HepG2 (cell line): ENCODE measurements at regions not wholly inside any gene's neighbourhood (a gene's known extent, or its start where the extent isn't known, plus 50 kb on each side); places are given as distances from the start of the nearest gene placed in this dataset.

ENCODE experiments used
- ATAC-seq: fragments of 200-7000 bp; cut with Tn5 transposase; 3 replicates; pipeline ENCODE4 v1.9.1; 2020; ENCODE audit warnings: mild to moderate bottlenecking, moderate library complexity
- BruUV-seq: library from RNA; stranded (reverse); fragments of 400-500 nt; replicated peaks from 2 replicates; lab custom pipeline; 2021; lab: Mats Ljungman, UMichigan
- CTCF ChIA-PET: fragments of 300-600 bp; formaldehyde crosslinking; extraction: SDS; loops from one replicate; lab custom pipeline; 2021; ENCODE audit warnings: low total read pairs, inconsistent platforms, low intra/inter-chr PET ratio; lab: Yijun Ruan, JAX
- POLR2A ChIA-PET: fragments of 350-600 bp; sonication (Branson Sonifier 250); formaldehyde crosslinking; loops from one replicate; lab custom pipeline; 2020; ENCODE audit warnings: antibody characterized with exemption, inconsistent platforms; lab: Yijun Ruan, JAX
- DNase-seq: peaks from one replicate; pipeline ENCODE4 v3.0.0-alpha.2; 2015; ENCODE audit warnings: low spot score
- FAIRE-seq: peaks from 3 replicates; lab custom pipeline; 2011; peaks lifted over from hg19 to GRCh38; lab: Jason Lieb, UNC
- H2AFZ ChIP-seq: one replicate; pipeline ENCODE4 v1.6.1; 2011; ENCODE audit warnings: low read length, inconsistent platforms
- H3K27ac ChIP-seq: fragments of 300-600 bp; 3 replicates; pipeline ENCODE4 v1.8.0; 2011; ENCODE audit warnings: mixed run types, mild to moderate bottlenecking, mixed read lengths, low read length, inconsistent platforms; ENCODE audit not compliant: insufficient read depth; ENCODE audit errors: extremely low read length
- H3K27me3 ChIP-seq, 2 experiments: fragments of 200-600 bp in 1 of 2; 2 replicates in 1 of 2; 3 replicates in 1 of 2; pipeline versions ENCODE4 v1.6.0 to v1.8.0; 2011; ENCODE audit warnings: low read length in 2 of 2, mild to moderate bottlenecking in 2 of 2, moderate library complexity in 2 of 2, inconsistent platforms in 1 of 2; ENCODE audit not compliant: insufficient read depth in 2 of 2, control insufficient read depth in 1 of 2
- H3K36me3 ChIP-seq, 2 experiments: fragments of 200-600 bp in 1 of 2; replicated peaks in 1 of 2; 2 replicates in 1 of 2; 3 replicates in 1 of 2; pipeline versions ENCODE4 v1.5.1 to v1.8.0; 2011; ENCODE audit warnings: low read length in 2 of 2, inconsistent platforms in 1 of 2; ENCODE audit not compliant: insufficient read depth in 2 of 2, control insufficient read depth in 1 of 2
- H3K4me1 ChIP-seq: 2 replicates; pipeline ENCODE4 v1.5.1; 2012; ENCODE audit warnings: low read length, inconsistent platforms; ENCODE audit not compliant: insufficient read depth
- H3K4me2 ChIP-seq: 2 replicates; pipeline ENCODE4 v1.6.0; 2011; ENCODE audit warnings: low read depth, low read length, inconsistent platforms
- H3K4me3 ChIP-seq, 3 experiments: fragments of 200-600 bp in 1 of 3; sonication (generic), shearing (Covaris generic) in 1 of 3; replicated peaks in 1 of 3; 2 replicates each; pipeline ENCODE4 v1.5.1; 2011 to 2016; ENCODE audit warnings: low read length in 3 of 3, inconsistent platforms in 2 of 3, low read depth in 2 of 3, mild to moderate bottlenecking in 2 of 3, control low read depth in 1 of 3, mixed read lengths in 1 of 3; ENCODE audit not compliant: insufficient read depth in 1 of 3
- H3K79me2 ChIP-seq: one replicate; pipeline ENCODE4 v1.6.1; 2011; ENCODE audit warnings: low read length, inconsistent platforms; ENCODE audit not compliant: insufficient read depth
- H3K9ac ChIP-seq: 2 replicates; pipeline ENCODE4 v1.6.0; 2011; ENCODE audit warnings: mild to moderate bottlenecking, low read depth, low read length, inconsistent platforms; ENCODE audit not compliant: insufficient read depth
- H3K9me3 ChIP-seq: 2 replicates; pipeline ENCODE4 v1.5.1; 2012; ENCODE audit warnings: mild to moderate bottlenecking, low read length
- H4K20me1 ChIP-seq: 2 replicates; pipeline ENCODE4 v1.6.0; 2011; ENCODE audit warnings: inconsistent platforms, mild to moderate bottlenecking, low read length, moderate library complexity; ENCODE audit not compliant: insufficient read depth
- CHD2 ChIP-seq: IDR thresholded peaks from 2 replicates; pipeline ENCODE4 v1.6.1; 2011; ENCODE audit warnings: low read depth, low read length, improper control_type of control experiment
- GTF2F1 ChIP-seq: fragments of 150-350 bp; IDR thresholded peaks from 2 replicates; pipeline ENCODE4 v1.6.1; 2014; ENCODE audit warnings: low read length
- MBD4 ChIP-seq: IDR thresholded peaks from 2 replicates; pipeline ENCODE4 v1.6.1; 2012; ENCODE audit warnings: low read length, inconsistent platforms, borderline replicate concordance
- SATB2 ChIP-seq: sonication (generic); formaldehyde crosslinking; IDR thresholded peaks from 2 replicates; pipeline ENCODE4 v1.5.0; 2020; ENCODE audit warnings: missing genetic modification reagents
- SNAPC2 ChIP-seq: sonication (generic); formaldehyde crosslinking; IDR thresholded peaks from 2 replicates; pipeline ENCODE4 v1.8.1; 2022; ENCODE audit warnings: mild to moderate bottlenecking, missing genetic modification reagents
- ZNF143 ChIP-seq: sonication (generic); formaldehyde crosslinking; IDR thresholded peaks from 2 replicates; pipeline ENCODE4 v1.4.0; 2020; ENCODE audit warnings: missing genetic modification reagents
- ZNF790 ChIP-seq: sonication (generic); formaldehyde crosslinking; IDR thresholded peaks from 2 replicates; pipeline ENCODE4 v1.8.0; 2022; ENCODE audit warnings: missing genetic modification reagents, mild to moderate bottlenecking, borderline replicate concordance
- WGBS: methylation state at CpG from one replicate; pipeline ENCODE4 v1.1.6; 2017; ENCODE audit warnings: low lambda C conversion rate; 5-methylcytosine and 5-hydroxymethylcytosine counted together
- in situ Hi-C: cut with HindIII; loops from 2 replicates; pipeline ENCODE4 v1.10.0; 2017; ENCODE audit warnings: low pct_unique_long_range_greater_than_20kb; ENCODE audit not compliant: extremely low pct_ligation_motif_present
- intact Hi-C: fragments of 100-400 bp; cut with micrococcal nuclease; formaldehyde crosslinking; loops from one replicate; pipeline ENCODE4 v1.10.0; 2022; ENCODE audit not compliant: unreplicated experiment
- TF ChIP-seq, protein P1 (sequence below): sonication (generic); formaldehyde crosslinking; IDR thresholded peaks from 2 replicates; pipeline ENCODE4 v1.9.0; 2021; ENCODE audit warnings: missing genetic modification reagents, mild to moderate bottlenecking, borderline replicate concordance
- TF ChIP-seq, protein P2 (sequence below): sonication (generic); formaldehyde crosslinking; IDR thresholded peaks from 2 replicates; pipeline ENCODE4 v1.5.0; 2020; ENCODE audit warnings: mild to moderate bottlenecking, missing genetic modification reagents
- TF ChIP-seq, protein P3 (sequence below): sonication (generic); formaldehyde crosslinking; IDR thresholded peaks from 2 replicates; pipeline ENCODE4 v1.5.0; 2020; ENCODE audit warnings: missing genetic modification reagents

GRCh38 chr1:187892683-187893039 is 1063.9 kb downstream of the PLA2G4A start:
- FAIRE-seq (no peak), DNase-seq (no peak), ATAC-seq (no peak)
- no peak overlapping the region for H2AFZ ChIP-seq
- H3K27ac ChIP-seq: no peak overlapping the region
- H3K4me2 ChIP-seq: no peak overlapping the region
- CTCF ChIA-PET: no interaction called here
- in situ Hi-C loops: no loop called here
- no peaks in the 10 kb centered on the region for H3K36me3 ChIP-seq
- H3K4me3 ChIP-seq: no peak overlapping the region
- H3K4me1 ChIP-seq: no peaks in the 10 kb centered on the region
- intact Hi-C loops: no loop called here
- H3K79me2 ChIP-seq: no peaks in the 10 kb centered on the region
- H3K9me3 ChIP-seq: no peaks in the 10 kb centered on the region
- H3K9ac ChIP-seq: no peak overlapping the region
- TF ChIP-seq, protein P1, sequence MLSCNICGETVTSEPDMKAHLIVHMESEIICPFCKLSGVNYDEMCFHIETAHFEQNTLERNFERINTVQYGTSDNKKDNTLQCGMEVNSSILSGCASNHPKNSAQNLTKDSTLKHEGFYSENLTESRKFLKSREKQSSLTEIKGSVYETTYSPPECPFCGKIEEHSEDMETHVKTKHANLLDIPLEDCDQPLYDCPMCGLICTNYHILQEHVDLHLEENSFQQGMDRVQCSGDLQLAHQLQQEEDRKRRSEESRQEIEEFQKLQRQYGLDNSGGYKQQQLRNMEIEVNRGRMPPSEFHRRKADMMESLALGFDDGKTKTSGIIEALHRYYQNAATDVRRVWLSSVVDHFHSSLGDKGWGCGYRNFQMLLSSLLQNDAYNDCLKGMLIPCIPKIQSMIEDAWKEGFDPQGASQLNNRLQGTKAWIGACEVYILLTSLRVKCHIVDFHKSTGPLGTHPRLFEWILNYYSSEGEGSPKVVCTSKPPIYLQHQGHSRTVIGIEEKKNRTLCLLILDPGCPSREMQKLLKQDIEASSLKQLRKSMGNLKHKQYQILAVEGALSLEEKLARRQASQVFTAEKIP (CRISPR knock-in tag): no peak
- TF ChIP-seq, all 625 proteins: peak for 0
- POLR2A ChIA-PET: no interaction called here
- Histone ChIP-seq H3K27me3 (no peaks in the 10 kb centered on the region), H4K20me1 (no peaks in the 10 kb centered on the region)
- BruUV-seq: no TSS peak

GRCh38 chr1:187893471-187893870 is 1064.7 kb downstream of the PLA2G4A start:
- ATAC-seq (no peak), FAIRE-seq (no peak), DNase-seq (no peak)
- 2% methylated on average over 2 of the region's 2 CpGs for WGBS
- no peaks in the 10 kb centered on the region for H3K79me2 ChIP-seq
- no peaks in the 10 kb centered on the region for H3K27me3 ChIP-seq
- H3K4me2 ChIP-seq: no peak overlapping the region
- no peak overlapping the region for H3K4me3 ChIP-seq
- no peaks in the 10 kb centered on the region for H4K20me1 ChIP-seq
- H3K9me3 ChIP-seq: no peaks in the 10 kb centered on the region
- TF ChIP-seq, protein P2, sequence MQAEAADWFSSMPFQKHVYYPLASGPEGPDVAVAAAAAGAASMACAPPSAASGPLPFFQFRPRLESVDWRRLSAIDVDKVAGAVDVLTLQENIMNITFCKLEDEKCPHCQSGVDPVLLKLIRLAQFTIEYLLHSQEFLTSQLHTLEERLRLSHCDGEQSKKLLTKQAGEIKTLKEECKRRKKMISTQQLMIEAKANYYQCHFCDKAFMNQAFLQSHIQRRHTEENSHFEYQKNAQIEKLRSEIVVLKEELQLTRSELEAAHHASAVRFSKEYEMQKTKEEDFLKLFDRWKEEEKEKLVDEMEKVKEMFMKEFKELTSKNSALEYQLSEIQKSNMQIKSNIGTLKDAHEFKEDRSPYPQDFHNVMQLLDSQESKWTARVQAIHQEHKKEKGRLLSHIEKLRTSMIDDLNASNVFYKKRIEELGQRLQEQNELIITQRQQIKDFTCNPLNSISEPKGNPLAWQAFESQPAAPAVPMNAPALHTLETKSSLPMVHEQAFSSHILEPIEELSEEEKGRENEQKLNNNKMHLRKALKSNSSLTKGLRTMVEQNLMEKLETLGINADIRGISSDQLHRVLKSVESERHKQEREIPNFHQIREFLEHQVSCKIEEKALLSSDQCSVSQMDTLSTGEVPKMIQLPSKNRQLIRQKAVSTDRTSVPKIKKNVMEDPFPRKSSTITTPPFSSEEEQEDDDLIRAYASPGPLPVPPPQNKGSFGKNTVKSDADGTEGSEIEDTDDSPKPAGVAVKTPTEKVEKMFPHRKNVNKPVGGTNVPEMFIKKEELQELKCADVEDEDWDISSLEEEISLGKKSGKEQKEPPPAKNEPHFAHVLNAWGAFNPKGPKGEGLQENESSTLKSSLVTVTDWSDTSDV (CRISPR knock-in tag): no peak
- TF ChIP-seq SNAPC2 (no peak), SATB2 (CRISPR knock-in tag) (no peak), ZNF790 (CRISPR knock-in tag) (no peak), MBD4 (no peak), ZNF143 (CRISPR knock-in tag) (no peak), CHD2 (no peak), GTF2F1 (no peak)
- TF ChIP-seq, protein P3, sequence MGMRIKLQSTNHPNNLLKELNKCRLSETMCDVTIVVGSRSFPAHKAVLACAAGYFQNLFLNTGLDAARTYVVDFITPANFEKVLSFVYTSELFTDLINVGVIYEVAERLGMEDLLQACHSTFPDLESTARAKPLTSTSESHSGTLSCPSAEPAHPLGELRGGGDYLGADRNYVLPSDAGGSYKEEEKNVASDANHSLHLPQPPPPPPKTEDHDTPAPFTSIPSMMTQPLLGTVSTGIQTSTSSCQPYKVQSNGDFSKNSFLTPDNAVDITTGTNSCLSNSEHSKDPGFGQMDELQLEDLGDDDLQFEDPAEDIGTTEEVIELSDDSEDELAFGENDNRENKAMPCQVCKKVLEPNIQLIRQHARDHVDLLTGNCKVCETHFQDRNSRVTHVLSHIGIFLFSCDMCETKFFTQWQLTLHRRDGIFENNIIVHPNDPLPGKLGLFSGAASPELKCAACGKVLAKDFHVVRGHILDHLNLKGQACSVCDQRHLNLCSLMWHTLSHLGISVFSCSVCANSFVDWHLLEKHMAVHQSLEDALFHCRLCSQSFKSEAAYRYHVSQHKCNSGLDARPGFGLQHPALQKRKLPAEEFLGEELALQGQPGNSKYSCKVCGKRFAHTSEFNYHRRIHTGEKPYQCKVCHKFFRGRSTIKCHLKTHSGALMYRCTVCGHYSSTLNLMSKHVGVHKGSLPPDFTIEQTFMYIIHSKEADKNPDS: no peak
- POLR2A ChIA-PET: no interaction called here
- H2AFZ ChIP-seq: no peak overlapping the region
- H3K36me3 ChIP-seq: no peaks in the 10 kb centered on the region
- H3K9ac ChIP-seq: no peak overlapping the region
- no TSS peak for BruUV-seq
- intact Hi-C loops: no loop called here
- no peak overlapping the region for H3K27ac ChIP-seq
- no peaks in the 10 kb centered on the region for H3K4me1 ChIP-seq
- in situ Hi-C loops: no loop called here
- CTCF ChIA-PET: no interaction called here
